ENCODE measurements at regions not wholly inside any gene's neighbourhood (a gene's known extent, or its start where the extent isn't known, plus 50 kb on each side); places are given as distances from the start of the nearest gene placed in this dataset.

GRCh38 chr3:140748-141330 lies 55.7 kb upstream of the CHL1 start:
- no peak for DNase-seq

All from inflammatory macrophage (primary cell).